HG03097 (cell line): ENCODE measurements at regions not wholly inside any gene's neighbourhood (a gene's known extent, or its start where the extent isn't known, plus 50 kb on each side); places are given as distances from the start of the nearest gene placed in this dataset.
"Not testable (repeated sequence)": the region's sequence is repeated elsewhere in the genome, so short reads cannot be mapped to it uniquely, and the experiment has no call there.

Source experiments
- ATAC-seq: cut with Tn5 transposase; IDR thresholded peaks from one replicate; pipeline ENCODE4 v1.9.1; 2021; ENCODE audit not compliant: unreplicated experiment, low FRiP score

DNA sequence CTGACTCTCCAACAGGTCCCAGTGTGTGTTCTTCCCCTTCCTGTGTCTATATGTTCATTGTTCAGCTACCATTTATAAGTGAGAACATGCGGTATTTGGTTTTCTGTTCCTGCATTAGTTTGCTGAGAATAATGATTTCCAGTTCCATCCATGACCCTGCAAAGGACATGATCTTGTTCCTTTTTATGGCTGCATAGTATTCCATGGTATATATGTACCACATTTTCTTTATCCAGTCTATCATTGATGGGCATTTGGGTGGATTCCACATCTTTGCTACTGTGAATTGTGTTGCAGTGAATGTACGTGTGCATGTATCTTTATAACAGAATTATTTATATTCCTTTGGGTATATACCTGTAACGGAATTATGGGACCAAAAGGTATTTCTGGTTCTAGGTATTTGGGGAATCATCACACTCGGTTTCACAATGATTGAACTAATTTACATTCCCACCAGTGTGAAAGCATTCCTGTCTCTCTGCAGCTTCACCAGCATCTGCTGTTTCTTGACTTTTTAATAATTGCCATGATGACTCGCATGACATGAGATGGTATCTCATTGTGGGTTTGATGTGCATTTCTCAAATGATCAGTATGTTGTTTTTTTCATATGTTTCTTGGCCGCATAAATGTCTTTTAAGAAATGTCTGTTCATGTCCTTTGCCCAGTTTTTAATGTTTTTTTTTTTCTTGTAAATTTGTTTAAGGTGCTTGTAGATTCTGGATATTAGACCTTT lies 60.2 kb downstream of the LSMEM1 start:
- ATAC-seq: no peak

GRCh38 chr7:112546723-112547513 lies 66.1 kb downstream of the LSMEM1 start:
- no peak for ATAC-seq

DNA sequence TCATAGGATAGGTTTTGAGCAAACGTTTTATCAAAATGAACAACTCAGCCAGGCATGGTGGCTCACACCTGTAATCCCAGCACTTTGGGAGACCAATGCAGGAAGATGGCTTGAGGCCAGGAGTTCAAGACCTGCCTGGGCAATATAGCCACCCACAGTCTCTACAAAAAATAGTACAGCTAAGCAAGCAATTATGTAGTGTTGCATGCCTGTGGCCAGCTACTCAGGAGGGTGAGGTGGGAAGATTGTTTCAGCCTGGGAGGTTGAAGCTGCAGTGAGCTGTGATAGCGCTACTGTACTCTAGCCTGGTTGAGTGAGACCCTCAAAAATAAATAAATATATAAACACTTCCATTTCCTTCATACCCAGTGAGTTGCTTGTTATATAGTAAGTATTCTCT lies 67.1 kb downstream of the LSMEM1 start:
- ATAC-seq: no peak

- ATAC-seq: peak; percentile 79
Measured at GRCh38 chr7:112550468-112551060, 69.8 kb downstream of the LSMEM1 start.

- not testable (repeated sequence) for ATAC-seq
Measured at GRCh38 chr7:112551521-112551920, 70.7 kb downstream of the LSMEM1 start.

DNA sequence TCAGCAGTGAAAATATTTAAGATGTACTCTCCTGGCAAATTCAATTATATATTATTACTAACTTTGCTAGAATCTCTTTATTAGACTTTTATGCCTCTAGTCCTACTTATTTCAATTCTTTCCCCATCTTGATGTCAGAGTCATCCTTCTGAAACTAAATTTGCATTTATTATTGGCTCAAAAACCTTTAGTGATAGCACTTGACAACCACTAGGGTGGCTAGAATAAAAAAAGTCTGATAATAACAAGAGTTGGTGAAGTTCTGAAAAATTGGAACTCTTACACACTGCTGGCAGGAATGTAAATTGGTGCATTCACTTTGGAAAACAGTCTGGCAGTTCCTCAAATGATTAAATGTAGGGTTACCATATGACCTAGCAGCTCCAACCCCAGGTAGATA lies 73.8 kb downstream of the LSMEM1 start:
- ATAC-seq: no peak

- ATAC-seq: peak; percentile 89
Measured at GRCh38 chr7:112556633-112557032, 75.8 kb downstream of the LSMEM1 start.

- ATAC-seq: no peak
Measured at GRCh38 chr7:112566442-112567324, 85.9 kb downstream of the LSMEM1 start.

DNA sequence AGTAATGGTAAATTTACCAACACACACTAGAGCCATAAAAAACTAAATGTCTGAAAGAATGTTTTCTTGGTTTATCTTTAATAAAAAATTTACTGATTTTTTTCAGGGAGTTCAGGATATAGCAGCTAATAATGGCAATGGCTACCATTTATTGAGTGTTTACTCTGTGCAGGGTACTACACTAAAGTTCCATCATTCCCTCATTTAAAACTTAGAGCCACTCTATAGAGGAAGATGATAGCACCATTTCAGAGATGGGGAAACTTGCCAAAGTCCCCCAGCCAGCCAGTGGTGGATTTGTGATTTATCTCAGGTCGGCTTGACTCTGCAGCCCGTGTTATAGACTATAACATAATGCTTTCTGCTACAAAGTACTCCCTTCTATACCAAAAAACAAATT lies 86.6 kb downstream of the LSMEM1 start:
- no peak for ATAC-seq

DNA sequence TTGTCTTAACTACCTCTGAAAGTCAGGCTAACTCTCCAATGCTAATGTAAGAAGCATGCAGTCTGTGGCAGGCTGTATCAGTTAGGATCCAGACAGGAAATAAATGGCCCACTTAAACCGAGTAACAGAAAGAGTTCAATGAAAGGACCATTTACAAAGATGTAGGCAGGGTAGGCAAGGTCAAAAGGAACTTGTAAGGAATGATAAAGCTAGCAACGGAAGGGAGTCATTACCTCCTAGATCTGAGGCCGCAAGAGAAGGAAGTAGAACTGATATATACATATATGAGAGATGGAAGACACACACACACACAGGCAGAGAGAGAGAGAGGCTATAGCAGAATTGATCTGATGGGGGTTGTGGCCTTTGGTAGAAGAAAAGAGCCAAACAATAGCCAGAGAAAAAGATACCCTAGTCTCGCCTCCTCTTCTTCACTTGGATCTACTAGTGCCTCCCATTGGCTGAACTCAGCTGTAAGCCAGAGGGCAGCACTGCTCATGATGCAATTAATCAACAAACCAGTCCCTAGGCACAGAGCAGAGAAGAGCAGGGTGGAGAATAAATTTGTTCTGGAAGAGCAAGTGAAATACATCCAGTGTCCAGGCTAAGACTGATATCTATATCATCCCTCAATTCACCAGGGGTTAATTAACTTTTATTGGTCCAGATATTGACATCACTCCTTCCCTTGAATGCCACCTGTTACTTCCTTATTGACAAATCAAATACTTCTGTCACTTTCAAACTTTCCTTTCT lies 91.2 kb downstream of the LSMEM1 start:
- ATAC-seq: no peak

GRCh38 chr7:112572669-112573301 lies 92.0 kb downstream of the LSMEM1 start:
- ATAC-seq: no peak

DNA sequence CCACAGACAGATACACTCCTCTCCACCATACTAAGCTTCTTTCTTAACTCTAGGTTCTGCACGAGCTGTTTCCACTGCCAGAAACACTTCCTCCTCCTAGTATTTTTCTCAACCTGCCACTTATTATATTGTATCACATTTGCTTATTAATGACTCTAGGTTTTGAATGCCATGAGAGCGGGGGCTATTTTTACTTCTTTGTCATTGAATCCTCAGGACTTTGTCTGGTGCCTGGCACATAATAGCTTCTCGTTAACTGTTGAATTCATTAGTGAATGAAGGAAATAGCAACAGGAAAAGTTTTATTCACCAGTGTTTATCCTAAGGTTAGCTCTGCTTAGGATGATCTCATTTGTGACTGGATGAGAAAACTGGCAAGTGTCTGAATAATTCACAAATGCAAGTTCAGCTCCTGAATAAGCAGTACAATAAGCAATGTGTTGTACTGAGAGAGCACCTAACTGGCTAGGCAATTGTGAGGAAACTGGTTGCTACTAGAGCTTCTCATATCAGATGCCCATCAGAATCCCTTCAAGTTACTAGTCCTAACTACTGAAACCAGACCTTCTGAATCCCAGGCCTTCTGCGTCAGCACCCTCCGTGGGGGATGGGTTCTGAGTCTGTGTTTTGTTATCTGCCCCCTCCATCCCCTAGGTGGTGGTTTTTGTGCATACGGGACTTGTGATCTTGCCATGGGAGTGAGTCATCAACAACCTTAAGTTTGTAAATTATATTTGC lies 92.7 kb downstream of the LSMEM1 start:
- ATAC-seq: no peak

DNA sequence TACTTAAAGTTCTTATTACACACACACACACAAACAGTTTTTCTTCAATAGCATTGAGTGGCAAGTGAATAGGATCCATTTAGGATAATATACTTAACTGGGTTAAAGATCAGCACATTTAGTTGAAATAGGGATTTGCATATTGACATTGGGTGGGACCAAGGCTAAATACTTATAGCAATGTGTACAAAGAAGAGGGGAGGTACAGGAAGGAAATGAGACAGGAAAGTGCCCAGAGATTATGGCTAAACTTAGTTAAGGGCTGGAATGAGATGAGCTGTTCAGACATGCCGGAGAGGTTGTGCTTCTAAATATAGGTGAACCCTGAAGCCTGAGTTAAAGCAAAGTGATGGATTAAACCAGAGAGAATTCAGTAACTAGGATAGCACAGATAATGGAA lies 95.1 kb downstream of the LSMEM1 start:
- no peak for ATAC-seq

DNA sequence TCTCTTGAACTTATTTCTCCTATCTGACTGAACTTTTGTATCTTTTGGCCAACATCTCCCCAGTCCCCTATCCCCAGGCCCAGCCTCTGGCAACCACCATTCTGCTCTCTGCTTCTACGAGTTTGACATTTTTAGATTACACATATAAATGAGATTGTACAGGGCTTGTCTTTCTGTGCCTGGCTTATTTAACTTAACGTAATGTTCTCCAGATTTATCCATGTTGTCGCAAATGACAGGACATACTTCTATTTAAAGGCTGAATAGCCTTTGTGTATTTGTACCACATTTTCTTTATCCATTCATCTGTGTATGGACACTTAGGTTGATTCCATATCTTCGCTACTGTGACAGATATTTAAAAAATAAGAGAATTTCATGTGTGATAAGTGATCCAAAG lies 98.6 kb downstream of the LSMEM1 start:
- ATAC-seq: no peak

DNA sequence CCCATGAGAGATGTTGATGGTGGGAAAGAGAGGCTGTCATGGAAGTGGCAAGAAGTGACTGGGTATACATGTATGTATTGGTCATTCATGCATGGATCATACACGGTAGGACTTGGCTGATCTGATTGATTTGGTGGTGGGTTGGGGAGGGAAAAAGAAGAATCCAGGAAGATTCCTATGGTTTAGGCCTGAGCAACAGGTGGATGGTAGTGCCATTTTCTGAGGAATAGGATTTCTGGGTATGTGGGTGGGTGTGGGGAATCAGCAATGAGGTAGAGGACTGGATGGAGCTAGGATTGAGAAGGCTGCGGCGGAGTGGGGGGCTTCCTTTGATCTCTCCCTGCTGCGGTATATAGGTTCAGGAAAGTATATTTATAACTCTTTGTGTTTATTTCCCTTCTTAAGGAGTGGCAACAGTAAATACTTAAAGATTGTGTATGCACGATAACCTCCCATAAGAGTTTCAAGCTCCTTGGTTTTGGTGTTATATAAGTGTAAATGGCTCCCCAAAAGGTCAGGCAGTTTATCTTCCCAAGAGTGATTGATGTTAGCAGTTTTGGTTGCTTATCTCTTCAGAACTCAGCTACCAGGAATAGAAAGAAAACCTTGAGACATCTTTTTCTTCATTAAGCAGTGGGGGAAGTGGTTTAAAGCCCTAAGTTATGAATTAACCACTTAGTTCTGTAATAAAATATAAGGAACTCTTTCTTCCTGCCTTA lies 100.1 kb downstream of the LSMEM1 start:
- no peak for ATAC-seq

GRCh38 chr7:112581529-112581928 lies 100.7 kb downstream of the LSMEM1 start:
- no peak for ATAC-seq

GRCh38 chr7:112584290-112584689 lies 103.5 kb downstream of the LSMEM1 start:
- no peak for ATAC-seq

DNA sequence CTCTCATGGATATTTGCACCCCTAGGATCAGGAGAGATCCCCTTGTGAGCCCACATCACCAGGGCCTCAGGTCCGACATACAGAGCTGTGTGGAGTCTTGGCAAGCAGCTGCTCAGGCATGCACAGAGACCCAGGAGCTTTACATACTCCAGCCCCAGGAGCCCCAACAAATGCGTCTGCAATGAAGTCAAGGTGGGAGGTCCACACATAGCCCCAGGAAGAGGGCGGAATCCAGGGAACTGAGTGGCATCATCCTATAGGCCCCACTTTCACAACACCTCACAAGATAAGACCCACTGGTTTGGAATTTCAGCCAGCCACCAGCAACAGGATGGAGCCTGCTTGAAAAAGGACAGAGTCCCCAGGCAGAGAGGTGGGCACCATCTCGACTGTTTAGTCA lies 106.7 kb downstream of the LSMEM1 start:
- ATAC-seq: no peak
